ENCODE measurements at regions not wholly inside any gene's neighbourhood (a gene's known extent, or its start where the extent isn't known, plus 50 kb on each side); places are given as distances from the start of the nearest gene placed in this dataset.

- no peak overlapping the region for H3K9ac ChIP-seq (ENCODE audit: low read length)
- no peak overlapping the region for H3K4me2 ChIP-seq (ENCODE audit: low read length)
- H3K9me3 ChIP-seq (ENCODE audit: control insufficient read depth in 1 of 2, insufficient read depth in 1 of 2, low read depth in 1 of 2, low read length in 2 of 2) = no peaks in the 10 kb centered on the region
- no peak for ATAC-seq
- no peak overlapping the region for H3K4me3 ChIP-seq (replicated peaks in 1 of 2; ENCODE audit: low read depth in 1 of 2, low read length in 2 of 2)
- no TSS peak for BruUV-seq (replicated peaks)
- no peaks in the 10 kb centered on the region for H4K20me1 ChIP-seq (ENCODE audit: insufficient read depth)
- POLR2A ChIA-PET = no interaction called here
- TF ChIP-seq SIN3A (IDR thresholded peaks at IDR 0.05; ENCODE audit: low read depth) (no peak), POLR2AphosphoS5 (IDR thresholded peaks at IDR 0.05; ENCODE audit: low read depth, low read length) (no peak), YY1 (IDR thresholded peaks at IDR 0.05; ENCODE audit: extremely low read depth, insufficient replicate concordance, low read depth, low read length) (no peak), ZNF274 (IDR thresholded peaks at IDR 0.05; ENCODE audit: low read depth, low read length) (no peak), SRF (IDR thresholded peaks at IDR 0.05; ENCODE audit: low read depth) (no peak), ZBTB33 (IDR thresholded peaks at IDR 0.05; ENCODE audit: extremely low read depth, insufficient replicate concordance, low read length) (no peak), CEBPB (IDR thresholded peaks at IDR 0.05; ENCODE audit: low read depth) (no peak), CBX3 (IDR thresholded peaks at IDR 0.05; ENCODE audit: low read depth) (no peak), POLR2A (IDR thresholded peaks at IDR 0.05; ENCODE audit: borderline replicate concordance, extremely low read depth, insufficient read depth, insufficient read length) (no peak), ZFX (IDR thresholded peaks at IDR 0.05) (no peak), TCF7L2 (IDR thresholded peaks at IDR 0.05; ENCODE audit: borderline replicate concordance, extremely low read depth, insufficient read depth, insufficient read length) (no peak)
- TF ChIP-seq, protein P1, sequence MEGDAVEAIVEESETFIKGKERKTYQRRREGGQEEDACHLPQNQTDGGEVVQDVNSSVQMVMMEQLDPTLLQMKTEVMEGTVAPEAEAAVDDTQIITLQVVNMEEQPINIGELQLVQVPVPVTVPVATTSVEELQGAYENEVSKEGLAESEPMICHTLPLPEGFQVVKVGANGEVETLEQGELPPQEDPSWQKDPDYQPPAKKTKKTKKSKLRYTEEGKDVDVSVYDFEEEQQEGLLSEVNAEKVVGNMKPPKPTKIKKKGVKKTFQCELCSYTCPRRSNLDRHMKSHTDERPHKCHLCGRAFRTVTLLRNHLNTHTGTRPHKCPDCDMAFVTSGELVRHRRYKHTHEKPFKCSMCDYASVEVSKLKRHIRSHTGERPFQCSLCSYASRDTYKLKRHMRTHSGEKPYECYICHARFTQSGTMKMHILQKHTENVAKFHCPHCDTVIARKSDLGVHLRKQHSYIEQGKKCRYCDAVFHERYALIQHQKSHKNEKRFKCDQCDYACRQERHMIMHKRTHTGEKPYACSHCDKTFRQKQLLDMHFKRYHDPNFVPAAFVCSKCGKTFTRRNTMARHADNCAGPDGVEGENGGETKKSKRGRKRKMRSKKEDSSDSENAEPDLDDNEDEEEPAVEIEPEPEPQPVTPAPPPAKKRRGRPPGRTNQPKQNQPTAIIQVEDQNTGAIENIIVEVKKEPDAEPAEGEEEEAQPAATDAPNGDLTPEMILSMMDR (IDR thresholded peaks at IDR 0.05 in 2 of 3, conservative IDR thresholded peaks at IDR 0.05 in 1 of 3; ENCODE audit: borderline replicate concordance in 1 of 3, insufficient read depth in 1 of 3, low read depth in 2 of 3, low read length in 2 of 3) = no peak
- no peaks in the 10 kb centered on the region for H3K4me1 ChIP-seq (ENCODE audit: control insufficient read depth in 1 of 2, insufficient read depth in 2 of 2, low read length in 2 of 2)
- H3K27ac ChIP-seq (ENCODE audit: low read depth, low read length) = no peak overlapping the region
- H3K9me2 ChIP-seq (ENCODE audit: insufficient read depth) = no peaks in the 10 kb centered on the region
- H3K27me3 ChIP-seq (ENCODE audit: insufficient read depth, low read length) = no peaks in the 10 kb centered on the region
- H3K79me2 ChIP-seq (ENCODE audit: insufficient read depth, low read length) = no peaks in the 10 kb centered on the region
- no peaks in the 10 kb centered on the region for H3K36me3 ChIP-seq (ENCODE audit: control insufficient read depth in 1 of 2, insufficient read depth in 2 of 2, low read length in 2 of 2)
- H2AFZ ChIP-seq (ENCODE audit: low read depth, low read length, poor library complexity, severe bottlenecking) = no peak overlapping the region
- RAD21 ChIA-PET (ENCODE audit: low non-redundant PET in 1 of 2, low total read pairs in 2 of 2, uncharacterized antibody in 2 of 2, unreplicated experiment in 2 of 2) = no interaction called here
- DNase-seq (ENCODE audit: low read depth, low spot score) = no peak
- intact Hi-C loops (cut with micrococcal nuclease) = no loop called here
- CTCF ChIA-PET = no interaction called here
Measured at GRCh38 chr13:61608138-61608537, 192.5 kb upstream of the PCDH20 start.

Measured in HCT116 (cell line).